RWPE1 (cell line): ENCODE measurements at regions not wholly inside any gene's neighbourhood (a gene's known extent, or its start where the extent isn't known, plus 50 kb on each side); places are given as distances from the start of the nearest gene placed in this dataset.

ENCODE experiments used
- CTCF ChIA-PET: fragments of 350-600 bp; sonication (Branson Sonifier 250); formaldehyde crosslinking; extraction: SDS; loops from one replicate; lab custom pipeline; 2021; lab: Yijun Ruan, JAX
- POLR2A ChIA-PET: fragments of 400-600 bp; formaldehyde crosslinking; extraction: SDS; loops from one replicate; lab custom pipeline; 2020; ENCODE audit warnings: antibody characterized with exemption; ENCODE audit not compliant: low non-redundant PET; lab: Yijun Ruan, JAX
- DNase-seq: peaks from one replicate; pipeline ENCODE4 v3.0.0; 2012; ENCODE audit warnings: low spot score
- H3K27ac ChIP-seq: fragments of 450-650 bp; 2 replicates; pipeline ENCODE4 v1.5.1; 2017
- TF ChIP-seq, protein P1 (sequence below): fragments of 450-650 bp; conservative IDR thresholded peaks from 2 replicates; pipeline ENCODE4 v1.5.1; 2017; ENCODE audit warnings: low read depth, mild to moderate bottlenecking

DNA sequence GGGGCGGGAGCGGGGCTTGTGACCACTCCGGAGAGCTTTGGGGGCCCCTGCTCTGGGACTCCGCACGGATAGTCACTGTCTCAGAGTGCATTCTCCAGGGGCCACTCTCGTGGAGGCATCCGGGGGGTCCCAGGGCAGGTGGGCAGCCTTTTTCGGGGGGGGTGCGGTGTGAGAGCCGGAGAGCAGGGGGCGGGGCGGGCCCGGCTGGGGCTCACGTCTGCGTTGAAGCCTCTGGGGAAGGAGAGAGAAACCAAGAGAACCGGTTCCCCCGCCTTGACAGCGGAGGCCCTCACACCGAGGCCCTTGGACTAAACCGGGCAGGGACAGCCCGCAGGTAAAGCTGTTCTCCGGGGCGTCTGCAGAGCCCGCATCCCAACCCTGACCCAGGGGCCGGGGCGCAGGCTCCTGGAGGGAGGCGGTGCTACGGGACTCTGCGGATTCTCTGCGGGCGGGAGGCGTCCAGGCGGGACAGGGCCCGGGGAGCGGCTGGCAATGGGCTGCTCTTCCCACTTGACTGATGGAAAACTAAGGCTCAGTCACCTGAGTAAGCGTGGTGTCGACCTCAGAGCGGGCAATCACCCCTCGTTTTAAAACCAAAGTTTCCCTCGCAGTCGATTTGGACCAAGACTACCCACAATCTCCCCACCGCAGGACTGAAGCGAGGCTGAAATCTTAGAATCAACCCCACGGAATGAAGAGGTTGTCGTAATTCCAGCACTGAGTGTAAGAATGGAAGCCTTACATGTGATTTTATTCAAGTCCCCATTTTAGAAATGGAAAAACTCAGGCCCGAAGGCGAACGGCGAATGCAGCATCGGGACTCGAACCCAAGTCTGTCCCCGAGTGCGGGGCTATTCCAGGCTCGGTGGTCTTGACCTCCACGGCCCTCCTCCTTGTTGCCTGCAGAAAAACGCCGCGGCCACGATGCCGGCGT lies 49.6 kb upstream of the AMZ2 start:
- TF ChIP-seq, protein P1, sequence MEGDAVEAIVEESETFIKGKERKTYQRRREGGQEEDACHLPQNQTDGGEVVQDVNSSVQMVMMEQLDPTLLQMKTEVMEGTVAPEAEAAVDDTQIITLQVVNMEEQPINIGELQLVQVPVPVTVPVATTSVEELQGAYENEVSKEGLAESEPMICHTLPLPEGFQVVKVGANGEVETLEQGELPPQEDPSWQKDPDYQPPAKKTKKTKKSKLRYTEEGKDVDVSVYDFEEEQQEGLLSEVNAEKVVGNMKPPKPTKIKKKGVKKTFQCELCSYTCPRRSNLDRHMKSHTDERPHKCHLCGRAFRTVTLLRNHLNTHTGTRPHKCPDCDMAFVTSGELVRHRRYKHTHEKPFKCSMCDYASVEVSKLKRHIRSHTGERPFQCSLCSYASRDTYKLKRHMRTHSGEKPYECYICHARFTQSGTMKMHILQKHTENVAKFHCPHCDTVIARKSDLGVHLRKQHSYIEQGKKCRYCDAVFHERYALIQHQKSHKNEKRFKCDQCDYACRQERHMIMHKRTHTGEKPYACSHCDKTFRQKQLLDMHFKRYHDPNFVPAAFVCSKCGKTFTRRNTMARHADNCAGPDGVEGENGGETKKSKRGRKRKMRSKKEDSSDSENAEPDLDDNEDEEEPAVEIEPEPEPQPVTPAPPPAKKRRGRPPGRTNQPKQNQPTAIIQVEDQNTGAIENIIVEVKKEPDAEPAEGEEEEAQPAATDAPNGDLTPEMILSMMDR = no peak
- H3K27ac ChIP-seq = no peak overlapping the region
- ChIA-PET CTCF (interaction anchor here (0.6 to 0.8 kb wide), 3 partner anchors 14 to 26 kb away, joined by 3 to 4 read pairs (median 3); no protein-coding TSS in a partner anchor), POLR2A (no interaction called here)
- peak; percentile 49 for DNase-seq
